NCI-H748 (cell line): ENCODE measurements at regions not wholly inside any gene's neighbourhood (a gene's known extent, or its start where the extent isn't known, plus 50 kb on each side); places are given as distances from the start of the nearest gene placed in this dataset.
A peak's percentile ranks its signal among the peaks of the same experiment; 100 is the strongest.

Experiments used
- DNase-seq: peaks from one replicate; lab custom pipeline; 2025; ENCODE audit not compliant: unreplicated experiment; lab: John Stamatoyannopoulos, UW

GRCh38 chr4:122203407-122203806 is 51.3 kb downstream of the BLTP1 start:
- DNase-seq = no peak

- DNase-seq = peak; percentile 9
Observed at GRCh38 chr4:122205687-122206086, 53.6 kb downstream of the BLTP1 start.

- DNase-seq = no peak
Observed at GRCh38 chr4:122212880-122213279, 60.7 kb downstream of the BLTP1 start.

- no peak for DNase-seq
Observed at GRCh38 chr4:122218762-122219161, 66.6 kb downstream of the BLTP1 start.

GRCh38 chr4:122219356-122219755 is 67.2 kb downstream of the BLTP1 start:
- DNase-seq = no peak

GRCh38 chr4:122221322-122221721 is 69.2 kb downstream of the BLTP1 start:
- no peak for DNase-seq

GRCh38 chr4:122224348-122224747 is 72.2 kb downstream of the BLTP1 start:
- DNase-seq = peak; percentile 4

GRCh38 chr4:122227202-122227601 is 75.1 kb downstream of the BLTP1 start:
- no peak for DNase-seq

GRCh38 chr4:122229857-122230256 is 77.7 kb downstream of the BLTP1 start:
- DNase-seq = no peak

GRCh38 chr4:122232633-122233032 is 80.5 kb downstream of the BLTP1 start:
- no peak for DNase-seq

- no peak for DNase-seq
Observed at GRCh38 chr4:122234686-122235085, 82.6 kb downstream of the BLTP1 start.

- DNase-seq = no peak
Observed at GRCh38 chr4:122243785-122244184, 91.7 kb downstream of the BLTP1 start.

GRCh38 chr4:122244764-122245163 is 92.6 kb downstream of the BLTP1 start:
- no peak for DNase-seq

GRCh38 chr4:122246551-122246950 is 94.4 kb downstream of the BLTP1 start:
- no peak for DNase-seq

- no peak for DNase-seq
Observed at GRCh38 chr4:122249357-122249756, 97.2 kb downstream of the BLTP1 start.

- no peak for DNase-seq
Observed at GRCh38 chr4:122252584-122252983, 100.5 kb downstream of the BLTP1 start.

GRCh38 chr4:122259849-122260248 is 107.7 kb downstream of the BLTP1 start:
- no peak for DNase-seq

GRCh38 chr4:122276359-122276758 is 102.5 kb upstream of the ADAD1 start:
- DNase-seq = no peak

GRCh38 chr4:122278976-122279375 is 99.8 kb upstream of the ADAD1 start:
- DNase-seq = no peak

- no peak for DNase-seq
Observed at GRCh38 chr4:122279670-122280069, 99.1 kb upstream of the ADAD1 start.

- DNase-seq = no peak
Observed at GRCh38 chr4:122285285-122285684, 93.5 kb upstream of the ADAD1 start.

GRCh38 chr4:122293374-122294365 is 85.1 kb upstream of the ADAD1 start:
- no peak for DNase-seq

GRCh38 chr4:122297694-122298093 is 81.1 kb upstream of the ADAD1 start:
- DNase-seq = no peak
